Prostate gland (tissue), 2 donors: ENCODE measurements at regions not wholly inside any gene's neighbourhood (a gene's known extent, or its start where the extent isn't known, plus 50 kb on each side); places are given as distances from the start of the nearest gene placed in this dataset.

Experiments used
- POLR2A ChIP-seq: fragments of 450-650 bp; IDR thresholded peaks from one replicate; pipeline ENCODE4 v1.6.1; 2016; ENCODE audit warnings: antibody characterized with exemption, mild to moderate bottlenecking
- POLR2AphosphoS5 ChIP-seq: sonication (generic); formaldehyde crosslinking; IDR thresholded peaks from one replicate; pipeline ENCODE4 v1.6.1; 2017; ENCODE audit warnings: antibody characterized with exemption
- TF ChIP-seq, protein P1 (sequence below), 4 experiments: fragments of 200-600 bp in 2 of 4; fragments of 450-650 bp in 2 of 4; sonication (generic) in 2 of 4; IDR thresholded peaks; 1 replicate in 3 of 4; 2 replicates in 1 of 4; pipeline ENCODE4 v1.5.1; 2016 to 2019; ENCODE audit warnings: antibody characterized with exemption in 4 of 4, mild to moderate bottlenecking in 2 of 4, moderate library complexity in 2 of 4

DNA sequence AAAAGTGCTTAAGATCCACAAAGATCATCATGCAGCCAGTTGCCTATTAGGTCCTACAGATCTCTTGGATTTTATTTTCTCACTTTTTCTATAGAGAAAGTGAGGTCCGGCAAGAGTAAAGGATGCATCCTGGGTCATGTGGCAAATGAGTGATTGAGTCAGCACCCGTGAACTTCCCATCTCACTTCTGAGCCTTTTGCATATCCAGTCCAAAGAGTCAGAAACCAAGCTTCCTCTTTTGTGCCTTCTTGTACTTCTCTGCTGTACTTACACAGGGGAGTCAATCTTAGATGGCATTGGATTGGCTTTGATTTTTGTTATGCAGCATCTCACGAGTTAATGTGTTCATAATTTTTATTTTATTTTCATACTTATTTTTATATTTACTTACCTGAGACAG is 114.2 kb upstream of the IRX5 start:
- TF ChIP-seq, protein P1, sequence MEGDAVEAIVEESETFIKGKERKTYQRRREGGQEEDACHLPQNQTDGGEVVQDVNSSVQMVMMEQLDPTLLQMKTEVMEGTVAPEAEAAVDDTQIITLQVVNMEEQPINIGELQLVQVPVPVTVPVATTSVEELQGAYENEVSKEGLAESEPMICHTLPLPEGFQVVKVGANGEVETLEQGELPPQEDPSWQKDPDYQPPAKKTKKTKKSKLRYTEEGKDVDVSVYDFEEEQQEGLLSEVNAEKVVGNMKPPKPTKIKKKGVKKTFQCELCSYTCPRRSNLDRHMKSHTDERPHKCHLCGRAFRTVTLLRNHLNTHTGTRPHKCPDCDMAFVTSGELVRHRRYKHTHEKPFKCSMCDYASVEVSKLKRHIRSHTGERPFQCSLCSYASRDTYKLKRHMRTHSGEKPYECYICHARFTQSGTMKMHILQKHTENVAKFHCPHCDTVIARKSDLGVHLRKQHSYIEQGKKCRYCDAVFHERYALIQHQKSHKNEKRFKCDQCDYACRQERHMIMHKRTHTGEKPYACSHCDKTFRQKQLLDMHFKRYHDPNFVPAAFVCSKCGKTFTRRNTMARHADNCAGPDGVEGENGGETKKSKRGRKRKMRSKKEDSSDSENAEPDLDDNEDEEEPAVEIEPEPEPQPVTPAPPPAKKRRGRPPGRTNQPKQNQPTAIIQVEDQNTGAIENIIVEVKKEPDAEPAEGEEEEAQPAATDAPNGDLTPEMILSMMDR (IDR thresholded peaks at IDR 0.05) = no peak
- TF ChIP-seq POLR2A = no peak
- TF ChIP-seq POLR2AphosphoS5 = no peak
